HG02943 (cell line): ENCODE measurements at regions not wholly inside any gene's neighbourhood (a gene's known extent, or its start where the extent isn't known, plus 50 kb on each side); places are given as distances from the start of the nearest gene placed in this dataset.

Experiments
- ATAC-seq: cut with Tn5 transposase; IDR thresholded peaks from one replicate; pipeline ENCODE4 v1.9.1; 2021; ENCODE audit warnings: mild to moderate bottlenecking, low read depth, moderate library complexity; ENCODE audit not compliant: unreplicated experiment

- no peak for ATAC-seq
These were observed 84.9 kb downstream of the MID1IP1 start for GRCh38 chrX:38886112-38886511.

GRCh38 chrX:38887222-38887621, 86.0 kb downstream of the MID1IP1 start:
- no peak for ATAC-seq

GRCh38 chrX:38890326-38890725, 89.1 kb downstream of the MID1IP1 start:
- no peak for ATAC-seq

- ATAC-seq: no peak
These were observed 89.7 kb downstream of the MID1IP1 start for GRCh38 chrX:38890963-38891362.

- peak; percentile 91 for ATAC-seq
These were observed 90.6 kb downstream of the MID1IP1 start for GRCh38 chrX:38891641-38892413.

- ATAC-seq: no peak
These were observed 92.2 kb downstream of the MID1IP1 start for GRCh38 chrX:38893441-38893840.

- ATAC-seq: no peak
These were observed 94.5 kb downstream of the MID1IP1 start for GRCh38 chrX:38895775-38896174.

GRCh38 chrX:38896724-38897298, 95.6 kb downstream of the MID1IP1 start:
- ATAC-seq: peak; percentile 53

GRCh38 chrX:38898261-38898660, 97.0 kb downstream of the MID1IP1 start:
- ATAC-seq: no peak

- ATAC-seq: no peak
These were observed 98.4 kb downstream of the MID1IP1 start for GRCh38 chrX:38899650-38900049.

GRCh38 chrX:38900719-38901118, 99.5 kb downstream of the MID1IP1 start:
- ATAC-seq: no peak

- no peak for ATAC-seq
These were observed 101.8 kb downstream of the MID1IP1 start for GRCh38 chrX:38902972-38903492.

- no peak for ATAC-seq
These were observed 115.5 kb downstream of the MID1IP1 start for GRCh38 chrX:38916801-38917200.

GRCh38 chrX:38917954-38918353, 116.7 kb downstream of the MID1IP1 start:
- no peak for ATAC-seq

- ATAC-seq: no peak
These were observed 117.9 kb downstream of the MID1IP1 start for GRCh38 chrX:38919202-38919601.

GRCh38 chrX:38919853-38920528, 118.7 kb downstream of the MID1IP1 start:
- ATAC-seq: no peak

GRCh38 chrX:38923451-38923969, 122.3 kb downstream of the MID1IP1 start:
- ATAC-seq: no peak

- ATAC-seq: no peak
These were observed 126.3 kb downstream of the MID1IP1 start for GRCh38 chrX:38927592-38927991.

GRCh38 chrX:38929966-38930421, 128.7 kb downstream of the MID1IP1 start:
- no peak for ATAC-seq

GRCh38 chrX:38930474-38930873, 129.2 kb downstream of the MID1IP1 start:
- ATAC-seq: no peak

GRCh38 chrX:38935561-38935960, 134.3 kb downstream of the MID1IP1 start:
- no peak for ATAC-seq
